GM12891 (cell line): ENCODE measurements at regions not wholly inside any gene's neighbourhood (a gene's known extent, or its start where the extent isn't known, plus 50 kb on each side); places are given as distances from the start of the nearest gene placed in this dataset.

Experiments used
- DNase-seq: peaks from one replicate; pipeline ENCODE4 v3.0.0; 2011; ENCODE audit warnings: low spot score; ENCODE audit not compliant: insufficient read length
- FAIRE-seq: peaks from 2 replicates; lab custom pipeline; 2011; peaks lifted over from hg19 to GRCh38; lab: Jason Lieb, UNC
- PAX5 ChIP-seq: IDR thresholded peaks from 2 replicates; pipeline ENCODE4 v1.6.1; 2011; ENCODE audit warnings: low read length, moderate library complexity, mild to moderate bottlenecking; ENCODE audit not compliant: insufficient read depth, severe bottlenecking
- POLR2A ChIP-seq: IDR thresholded peaks from 2 replicates; pipeline ENCODE4 v1.6.1; 2011; ENCODE audit warnings: low read depth, low read length, control low read depth
- POLR2AphosphoS5 ChIP-seq: IDR thresholded peaks from 2 replicates; pipeline ENCODE4 v1.6.1; 2011; ENCODE audit warnings: low read depth, low read length, control low read depth
- POU2F2 ChIP-seq: IDR thresholded peaks from 2 replicates; pipeline ENCODE4 v1.6.1; 2011; ENCODE audit warnings: low read depth, mild to moderate bottlenecking, control low read depth, low read length, moderate library complexity
- SPI1 ChIP-seq: IDR thresholded peaks from 2 replicates; pipeline ENCODE4 v1.6.1; 2011; ENCODE audit warnings: low read depth, low read length, control low read depth
- TAF1 ChIP-seq: IDR thresholded peaks from 2 replicates; pipeline ENCODE4 v1.6.1; 2011; ENCODE audit warnings: low read depth, low read length, control low read depth

DNA sequence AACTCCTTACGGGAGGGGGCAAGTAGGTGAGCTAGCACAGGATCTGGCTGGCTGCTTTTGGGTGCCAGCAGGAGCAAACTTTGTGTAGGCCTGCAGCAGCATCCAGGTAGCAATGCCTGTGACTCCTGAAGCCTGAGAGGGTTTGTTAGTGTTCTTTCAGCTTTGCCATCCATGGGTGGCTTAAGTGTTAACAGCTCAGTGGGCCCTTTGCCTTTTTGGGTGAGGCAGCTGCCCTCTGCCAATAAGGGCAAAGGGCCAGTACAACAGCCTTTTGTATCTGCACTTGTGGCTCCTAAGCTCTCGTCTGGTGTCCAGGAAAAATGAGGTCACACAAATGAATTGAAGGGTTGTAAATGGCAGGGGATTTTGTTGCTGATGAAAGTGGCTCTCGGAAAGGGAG is 359.0 kb upstream of the CHRM2 start:
- DNase-seq (no peak), FAIRE-seq (no peak)
- TF ChIP-seq POLR2A (no peak), POLR2AphosphoS5 (no peak), PAX5 (no peak), SPI1 (no peak), TAF1 (no peak), POU2F2 (no peak)

DNA sequence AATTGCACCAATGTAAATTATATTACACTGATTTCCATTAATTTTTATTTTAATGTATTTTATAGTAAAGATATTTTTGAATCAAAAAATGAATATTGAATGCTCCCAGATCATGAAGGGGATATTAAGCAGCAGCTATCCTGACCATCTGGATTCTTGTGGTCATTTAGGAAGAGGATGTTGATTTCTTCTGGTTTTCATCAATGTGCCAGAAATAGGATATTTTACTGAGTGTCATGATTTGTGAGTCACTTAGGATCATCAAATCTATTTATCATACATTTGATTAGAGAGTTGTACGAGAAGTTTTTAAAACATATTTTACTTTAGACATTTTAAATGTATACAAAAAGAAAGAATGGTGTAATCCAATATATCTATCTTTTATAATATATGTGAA is 366.3 kb upstream of the CHRM2 start:
- no peak for TF ChIP-seq PAX5
- no peak for TF ChIP-seq POLR2AphosphoS5
- TF ChIP-seq POLR2A = no peak
- TF ChIP-seq TAF1 = no peak
- no peak for TF ChIP-seq POU2F2
- TF ChIP-seq SPI1 = no peak
- no peak for DNase-seq
- no peak for FAIRE-seq

DNA sequence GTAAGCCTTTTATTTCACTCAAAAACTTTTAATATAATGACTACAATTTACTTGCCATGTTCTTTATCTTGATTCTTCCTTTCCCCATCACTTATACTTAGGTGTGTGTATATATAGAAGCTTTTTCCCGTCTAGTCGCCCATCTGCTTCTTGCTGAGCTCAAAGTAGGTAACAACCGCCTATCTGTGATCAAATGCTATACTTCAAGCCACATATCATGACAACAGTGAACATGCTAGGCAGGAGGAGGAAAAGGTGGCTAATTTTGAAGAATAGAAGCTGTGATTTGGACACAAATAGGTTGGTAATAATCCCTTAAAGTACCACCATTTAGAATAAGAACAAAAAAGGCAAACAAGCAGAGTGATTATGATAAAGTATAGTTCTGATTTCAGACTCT is 367.3 kb upstream of the CHRM2 start:
- no peak for DNase-seq
- TF ChIP-seq TAF1 (no peak), POU2F2 (no peak), POLR2A (no peak), PAX5 (no peak), SPI1 (no peak)
- no peak for FAIRE-seq

DNA sequence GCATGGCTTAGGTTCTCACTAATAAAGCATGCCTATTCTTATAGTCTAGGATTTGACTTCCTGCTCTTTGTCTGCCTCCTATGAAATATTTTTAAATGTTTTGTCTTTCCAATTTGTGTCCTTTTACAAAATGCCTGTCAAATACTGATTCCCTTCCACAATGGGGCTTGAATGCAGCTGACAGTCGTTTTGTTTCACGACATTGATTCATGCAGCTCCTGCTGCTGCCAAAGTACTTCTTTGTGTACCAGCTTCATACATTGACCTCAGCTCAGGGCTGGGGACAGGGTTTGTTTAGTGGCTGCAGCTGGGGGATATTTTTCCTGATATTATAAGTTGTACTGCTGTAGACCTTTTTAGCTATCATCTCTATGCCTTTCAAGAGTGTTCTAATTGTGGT is 371.9 kb upstream of the CHRM2 start:
- TF ChIP-seq TAF1 (no peak), SPI1 (no peak), POLR2A (no peak), POLR2AphosphoS5 (no peak), POU2F2 (no peak), PAX5 (no peak)
- FAIRE-seq = no peak
- DNase-seq = no peak

DNA sequence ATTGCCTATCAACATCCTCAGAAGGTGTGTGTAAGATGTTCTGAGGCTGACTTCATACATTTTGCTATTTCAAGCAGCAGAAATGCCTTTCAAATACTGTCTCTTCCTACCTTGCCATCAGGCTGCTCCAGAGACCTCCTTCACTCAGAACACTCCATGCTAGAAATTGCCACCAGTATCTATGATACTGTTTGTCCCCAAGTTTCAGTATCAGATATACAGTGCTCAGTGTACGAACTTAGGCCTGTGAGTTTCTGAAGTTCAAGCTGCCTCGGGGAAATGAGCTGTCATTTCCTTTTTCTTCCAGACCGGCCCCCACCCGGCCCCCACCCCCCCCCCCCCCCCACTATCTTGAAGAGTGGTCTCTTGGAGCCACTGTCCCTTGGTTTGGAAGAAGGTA is 373.4 kb upstream of the CHRM2 start:
- no peak for FAIRE-seq
- TF ChIP-seq SPI1 (no peak), TAF1 (no peak), POLR2AphosphoS5 (no peak), POU2F2 (no peak), PAX5 (no peak), POLR2A (no peak)
- DNase-seq = no peak

DNA sequence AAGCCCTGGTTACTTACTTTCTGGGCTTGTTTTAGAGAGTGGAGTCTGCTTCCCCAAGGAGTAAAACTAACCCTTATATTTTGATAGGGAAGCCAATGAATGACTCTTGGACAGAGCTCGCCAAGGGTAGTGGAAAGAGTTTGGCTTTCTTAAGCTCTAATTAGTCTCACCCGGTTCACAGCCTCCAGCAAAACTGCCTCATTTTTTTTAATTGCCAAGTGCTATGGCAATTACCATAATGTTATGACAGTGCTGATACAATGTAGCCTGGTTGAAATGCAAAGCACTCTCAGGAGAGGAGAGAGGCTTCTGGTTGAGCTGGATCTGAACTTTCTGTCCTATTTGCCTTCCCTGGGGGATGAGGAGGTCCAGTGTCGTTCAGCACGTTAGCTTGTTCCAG is 376.1 kb upstream of the CHRM2 start:
- FAIRE-seq (no peak), DNase-seq (no peak)
- TF ChIP-seq POLR2A (no peak), POLR2AphosphoS5 (no peak), POU2F2 (no peak)

DNA sequence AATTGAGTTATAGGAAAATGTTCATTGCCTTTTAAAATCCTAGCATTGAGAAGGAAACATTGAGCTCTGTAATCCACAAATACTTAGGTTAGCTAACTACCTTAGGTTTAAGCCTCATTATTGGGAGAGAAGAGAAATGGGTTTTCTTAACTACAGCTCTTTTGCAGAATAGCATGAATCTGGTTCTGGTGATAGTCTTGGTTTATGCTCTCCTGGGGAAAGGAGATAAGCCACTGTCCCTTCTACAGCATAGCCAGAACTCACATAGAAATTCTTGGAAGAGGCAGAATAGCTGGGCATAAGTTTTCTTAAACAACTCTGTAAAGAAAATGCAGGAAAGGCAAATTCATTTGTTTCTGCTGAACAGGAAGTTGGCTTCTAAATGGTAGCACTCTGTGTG is 378.6 kb upstream of the CHRM2 start:
- TF ChIP-seq POLR2A (no peak), SPI1 (no peak), POLR2AphosphoS5 (no peak), POU2F2 (no peak), PAX5 (no peak), TAF1 (no peak)
- FAIRE-seq (no peak), DNase-seq (no peak)

DNA sequence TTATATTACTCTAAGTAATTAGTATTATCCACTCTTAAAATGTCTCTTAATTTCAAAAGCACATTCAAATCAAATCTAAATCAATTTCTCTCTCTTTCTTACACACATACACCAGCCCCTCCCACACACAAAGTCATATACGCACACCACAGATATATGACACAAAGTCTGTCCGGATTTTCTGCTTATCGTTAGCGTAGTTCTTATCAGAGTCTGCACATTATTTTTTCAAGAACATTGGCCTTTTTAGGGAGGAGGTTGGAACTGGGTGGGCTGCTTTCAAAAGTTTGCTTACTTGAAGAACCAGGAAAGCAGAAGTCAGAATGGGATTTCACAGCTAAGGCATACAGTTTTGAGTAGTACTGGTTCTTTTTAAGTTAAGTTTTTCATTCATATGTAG is 387.6 kb upstream of the CHRM2 start:
- DNase-seq (no peak), FAIRE-seq (no peak)
- TF ChIP-seq POLR2AphosphoS5 (no peak), PAX5 (no peak), POLR2A (no peak), TAF1 (no peak), SPI1 (no peak), POU2F2 (no peak)

DNA sequence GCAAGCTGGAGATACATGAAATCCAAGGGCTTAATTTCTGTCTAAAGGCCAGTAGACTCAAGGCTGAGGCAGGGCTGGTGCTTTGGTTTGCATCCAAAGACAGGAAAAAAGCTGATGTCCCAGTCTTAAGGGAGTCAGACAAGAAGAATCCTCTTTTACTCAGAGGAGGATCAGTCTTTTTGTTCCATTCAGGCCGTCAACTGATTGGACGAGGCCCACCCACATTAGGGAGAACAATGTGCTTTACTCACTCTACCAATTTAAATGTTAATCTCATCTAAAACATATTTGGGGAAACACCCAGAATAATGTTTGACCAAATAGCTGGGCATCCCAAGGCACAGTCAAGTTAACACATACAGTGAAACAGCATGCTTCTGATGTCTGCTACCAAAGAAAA is 388.5 kb upstream of the CHRM2 start:
- no peak for TF ChIP-seq POLR2AphosphoS5
- TF ChIP-seq POU2F2 = no peak
- no peak for TF ChIP-seq POLR2A
- no peak for TF ChIP-seq TAF1
- TF ChIP-seq PAX5 = no peak
- TF ChIP-seq SPI1 = no peak
- DNase-seq = no peak
- FAIRE-seq = no peak

DNA sequence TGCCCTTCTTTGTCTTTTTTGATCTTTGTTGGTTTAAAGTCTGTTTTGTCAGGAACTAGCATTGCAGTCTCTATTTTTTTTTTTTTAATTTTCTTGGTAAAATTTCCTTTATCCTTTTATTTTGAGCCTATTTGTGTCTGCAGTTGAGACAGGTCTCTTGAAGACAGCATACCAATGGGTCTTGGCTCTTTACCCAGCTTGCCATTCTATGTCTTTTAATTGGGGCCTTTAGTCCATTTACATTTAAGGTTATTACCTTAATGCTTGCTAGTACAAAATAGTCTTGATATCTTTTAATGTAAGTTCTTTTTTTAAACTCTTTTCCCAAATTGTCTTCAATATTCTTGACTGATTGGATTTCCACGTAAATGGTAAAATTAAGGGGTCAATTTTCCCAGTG is 398.3 kb upstream of the CHRM2 start:
- no peak for FAIRE-seq
- DNase-seq = no peak
- TF ChIP-seq POLR2AphosphoS5 (no peak), PAX5 (no peak), POLR2A (no peak), TAF1 (no peak), POU2F2 (no peak)

DNA sequence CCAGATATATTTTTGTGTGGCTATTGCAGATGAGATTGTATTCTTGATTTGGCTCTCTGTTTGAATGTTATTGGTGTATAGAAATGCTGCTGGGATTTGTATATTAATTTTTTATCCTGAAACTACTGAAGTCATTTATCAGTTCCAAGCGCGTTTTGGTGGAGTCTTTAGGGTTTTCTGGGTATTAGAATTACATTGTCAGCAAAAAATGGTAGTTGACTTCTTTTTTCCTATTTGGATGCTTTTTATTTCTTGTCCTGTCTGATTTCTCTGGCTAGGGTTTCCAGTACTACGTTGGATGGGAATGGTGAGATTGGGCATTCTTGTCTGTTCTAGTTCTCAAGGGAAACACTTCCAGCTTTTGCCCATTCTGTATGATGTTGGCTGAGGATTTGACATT is 415.5 kb upstream of the CHRM2 start:
- FAIRE-seq (no peak), DNase-seq (no peak)
- TF ChIP-seq PAX5 (no peak), POLR2A (no peak), SPI1 (no peak), POU2F2 (no peak), POLR2AphosphoS5 (no peak), TAF1 (no peak)
